GM19324 (cell line): ENCODE measurements at regions not wholly inside any gene's neighbourhood (a gene's known extent, or its start where the extent isn't known, plus 50 kb on each side); places are given as distances from the start of the nearest gene placed in this dataset.
"Not testable (repeated sequence)": the region's sequence is repeated elsewhere in the genome, so short reads cannot be mapped to it uniquely, and the experiment has no call there.

Experiments
- ATAC-seq: cut with Tn5 transposase; IDR thresholded peaks from one replicate; pipeline ENCODE4 v1.9.1; 2021; ENCODE audit warnings: mild to moderate bottlenecking, moderate library complexity; ENCODE audit not compliant: unreplicated experiment, low FRiP score

DNA sequence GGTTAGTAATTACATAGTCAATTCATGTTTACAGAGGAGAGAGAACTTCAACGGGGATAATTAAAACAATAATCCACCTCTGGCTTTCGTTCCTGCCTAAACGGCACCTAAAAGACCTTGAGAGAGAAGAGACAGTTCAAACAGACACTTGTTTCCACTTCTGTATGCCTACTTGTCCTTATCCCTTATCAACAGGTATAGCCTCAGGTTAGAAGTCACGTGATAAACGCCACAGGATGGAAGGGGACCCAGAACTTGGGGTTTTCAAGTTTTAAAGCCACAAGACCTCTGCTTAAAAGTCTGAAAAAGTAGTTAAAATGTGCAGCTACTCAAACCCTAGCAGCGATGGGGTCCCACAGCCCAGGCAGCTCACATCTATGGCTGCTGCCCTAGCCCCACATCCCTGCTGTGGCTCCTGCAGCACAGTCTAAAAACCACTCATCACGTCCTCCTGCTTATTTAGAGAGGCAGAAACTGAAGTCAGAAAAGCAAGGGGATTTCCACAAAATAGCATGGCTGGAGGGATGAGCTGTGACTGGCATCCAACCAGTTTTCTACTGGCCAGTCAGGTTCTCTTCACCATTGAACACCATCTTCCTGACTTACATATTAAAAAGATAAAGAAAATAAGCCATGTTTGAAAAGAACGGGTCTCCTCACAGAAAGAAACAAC is 51.2 kb upstream of the SEC16B start:
- ATAC-seq: no peak

DNA sequence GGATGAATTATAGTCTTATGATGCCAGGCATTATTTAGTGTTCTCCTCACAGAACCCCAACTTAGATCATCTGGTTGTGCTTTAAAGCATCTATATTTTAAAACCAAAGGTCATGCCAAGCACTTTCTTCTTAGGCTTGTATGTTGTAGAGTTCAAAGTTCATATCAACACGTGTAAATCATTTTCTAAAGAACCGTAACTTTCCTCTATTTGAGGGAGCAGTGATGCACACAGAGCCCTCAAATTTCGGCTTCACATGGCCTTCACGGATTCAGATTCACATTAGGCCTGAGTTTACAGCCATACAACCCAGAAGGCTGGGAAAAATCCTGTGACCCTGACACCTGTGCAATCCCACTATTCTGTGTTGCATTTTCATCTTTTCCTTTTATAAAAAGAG is 52.1 kb upstream of the SEC16B start:
- ATAC-seq: no peak

DNA sequence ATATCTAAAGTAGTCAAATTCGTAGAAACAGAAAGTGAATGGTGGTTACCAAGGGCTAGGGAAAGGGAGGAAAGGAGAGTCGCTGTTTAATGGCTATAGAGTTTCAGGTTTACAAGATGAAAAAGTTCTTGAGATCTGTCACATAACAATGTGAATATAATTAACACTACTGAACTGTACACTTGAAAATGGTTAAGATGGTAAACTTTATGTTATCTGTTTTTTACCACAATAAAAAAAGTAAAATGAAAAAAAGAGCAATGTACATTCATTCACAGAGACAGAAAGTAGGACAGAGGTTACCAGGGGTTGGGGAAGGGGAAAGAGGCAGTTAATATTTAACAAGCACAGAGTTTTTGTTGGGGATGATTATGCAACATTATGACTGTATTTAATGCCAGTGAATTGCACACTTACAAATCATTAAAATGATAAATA is 53.3 kb upstream of the SEC16B start:
- no peak for ATAC-seq

GRCh38 chr1:178024504-178024903 is 54.6 kb upstream of the SEC16B start:
- no peak for ATAC-seq

- ATAC-seq: no peak
Observed at GRCh38 chr1:178025613-178026356, 55.9 kb upstream of the SEC16B start.

DNA sequence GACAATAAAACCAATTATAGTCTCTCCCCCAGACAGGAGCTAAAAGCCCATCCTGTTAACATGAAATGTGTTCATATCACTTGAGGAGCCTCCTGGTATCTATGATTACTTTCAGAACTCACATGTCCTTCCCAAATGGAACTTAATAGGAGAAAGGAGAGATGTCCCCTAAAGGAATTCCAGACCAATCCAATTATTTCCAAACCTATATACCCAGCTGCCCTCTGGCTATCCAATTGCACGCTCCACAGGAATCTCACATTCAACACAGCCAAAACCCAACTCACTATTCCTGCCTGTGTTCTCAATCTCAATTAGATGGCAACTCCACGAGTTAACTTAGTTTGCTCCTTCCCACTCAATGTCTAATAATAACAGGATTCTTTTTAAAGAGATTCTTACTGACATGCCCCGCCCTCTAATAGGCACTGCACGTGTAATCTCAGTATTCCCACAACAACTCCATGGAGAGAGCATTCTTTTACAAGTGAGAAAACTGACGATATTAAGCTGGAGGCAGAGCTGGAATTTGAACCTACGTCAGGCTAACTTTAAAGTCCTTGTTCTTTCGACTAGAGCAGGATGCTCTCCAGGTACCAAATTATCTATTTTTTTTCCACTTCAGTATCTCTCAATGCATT is 59.1 kb upstream of the SEC16B start:
- no peak for ATAC-seq

DNA sequence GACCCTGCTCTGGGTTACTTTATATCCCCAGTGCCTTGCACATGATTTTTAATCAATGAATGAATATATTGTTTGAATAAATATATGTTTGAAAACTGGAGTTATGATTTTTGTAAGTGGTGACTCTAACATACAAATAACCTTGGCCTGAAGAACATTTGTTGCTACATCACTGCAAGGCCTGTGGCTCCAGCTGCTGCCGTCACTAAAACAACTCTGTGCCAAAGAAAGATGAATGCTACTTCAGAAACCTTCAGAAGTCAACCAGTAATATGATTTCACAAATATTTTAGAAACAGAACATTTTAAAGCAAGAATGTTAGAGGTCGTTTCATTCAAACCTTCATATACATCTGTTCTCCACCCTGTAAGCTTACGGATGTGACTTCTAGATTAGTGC is 60.6 kb upstream of the SEC16B start:
- ATAC-seq: no peak

- peak; percentile 63 for ATAC-seq
Observed at GRCh38 chr1:178031856-178032320, 62.0 kb upstream of the RASAL2 start.

DNA sequence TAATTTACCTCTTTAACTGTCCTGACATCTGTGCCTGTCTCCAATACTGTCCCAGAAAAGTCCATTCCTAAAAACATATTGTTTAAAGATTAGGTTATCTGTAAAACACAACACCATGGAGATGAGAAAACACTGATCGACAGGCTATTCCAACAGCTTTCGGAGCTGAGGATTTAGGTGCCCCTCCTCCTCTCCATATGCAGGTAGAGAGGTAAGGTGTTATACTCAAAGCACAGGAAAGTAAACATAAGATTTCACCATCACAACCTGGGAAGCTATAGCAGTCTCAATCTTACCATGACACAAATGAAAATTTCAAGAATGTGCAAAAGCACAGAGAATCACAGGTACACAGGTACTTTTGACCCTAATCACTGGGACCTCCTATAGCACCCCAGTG is 60.9 kb upstream of the RASAL2 start:
- ATAC-seq: no peak

- no peak for ATAC-seq
Observed at GRCh38 chr1:178034676-178035075, 59.2 kb upstream of the RASAL2 start.

DNA sequence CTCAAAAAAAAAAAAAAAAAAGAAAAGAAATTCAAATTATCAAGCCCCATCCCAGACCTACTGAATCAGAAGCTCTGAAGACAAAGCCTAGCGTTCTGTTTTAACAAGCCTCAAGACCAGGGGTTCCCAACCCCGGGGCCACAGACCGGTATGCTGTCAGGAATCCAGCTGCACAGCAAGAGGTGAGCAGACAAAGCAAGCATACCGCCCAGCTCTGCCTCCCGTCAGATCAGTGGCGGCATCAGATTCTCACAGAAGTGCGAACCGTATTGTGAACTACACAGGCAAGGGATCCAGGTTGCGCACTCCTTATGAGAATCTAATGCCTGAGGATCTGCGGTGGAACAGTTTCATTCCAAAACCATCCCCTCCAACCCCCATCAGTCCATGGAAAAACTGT is 57.8 kb upstream of the RASAL2 start:
- ATAC-seq: no peak

DNA sequence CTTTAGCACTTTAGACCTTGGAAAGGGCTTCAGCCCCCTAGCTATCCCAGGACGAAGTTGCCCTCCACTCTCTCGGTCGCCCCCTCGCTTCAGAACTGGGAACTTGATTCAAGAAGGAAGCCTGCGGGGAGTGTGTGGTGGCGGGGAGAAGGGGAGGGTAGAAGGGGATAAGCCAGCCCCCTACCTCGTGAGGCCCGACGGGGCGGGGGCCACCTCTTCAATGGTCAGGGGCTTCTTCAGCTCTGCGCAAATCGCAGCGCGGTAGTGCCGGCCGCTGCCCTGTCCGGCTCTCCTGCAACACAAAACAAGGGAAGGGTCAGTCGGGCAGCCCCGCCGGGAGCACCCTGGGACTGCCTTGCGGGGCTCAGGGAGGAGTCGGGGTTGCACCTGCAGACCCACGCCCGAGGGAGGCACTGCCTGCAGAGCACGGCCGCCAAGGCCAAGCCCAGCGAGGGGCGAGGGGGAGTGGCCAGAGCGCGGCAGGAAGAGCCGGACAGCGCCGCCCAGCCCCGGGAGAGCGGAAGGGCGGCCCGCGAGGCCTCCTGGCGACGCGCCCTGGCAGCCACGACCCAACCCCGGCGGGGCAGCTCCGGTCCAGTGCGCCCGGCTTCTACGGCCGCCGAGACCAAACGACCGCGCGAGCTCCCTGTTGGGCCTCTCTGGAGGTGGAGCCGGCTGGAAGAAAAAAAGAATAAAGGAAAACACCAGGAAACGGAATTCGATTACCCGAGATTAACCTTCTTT is 56.2 kb upstream of the RASAL2 start:
- ATAC-seq: no peak

DNA sequence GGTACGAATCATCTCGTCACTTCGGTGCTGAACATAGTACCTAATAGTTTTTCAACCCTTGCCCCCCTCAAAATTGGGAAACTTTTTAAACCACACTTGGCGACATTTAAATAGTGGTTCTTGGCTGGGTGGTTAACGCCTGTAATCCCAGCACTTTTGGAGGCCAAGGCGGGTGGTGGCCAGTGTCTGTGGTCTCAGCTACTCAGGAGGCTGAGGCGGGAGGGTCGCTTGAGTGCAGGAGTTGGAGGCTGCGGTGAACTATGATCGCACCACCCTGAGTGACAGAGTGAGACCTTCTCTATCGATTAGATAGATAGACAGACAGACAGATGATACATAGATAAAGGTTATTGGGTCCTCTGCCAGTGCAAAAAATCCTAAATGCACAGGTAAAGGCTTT is 55.5 kb upstream of the RASAL2 start:
- ATAC-seq: no peak

GRCh38 chr1:178039891-178040290 is 54.0 kb upstream of the RASAL2 start:
- ATAC-seq: no peak

GRCh38 chr1:178043940-178044339 is 50.0 kb upstream of the RASAL2 start:
- ATAC-seq: not testable (repeated sequence)
